ENCODE measurements at regions not wholly inside any gene's neighbourhood (a gene's known extent, or its start where the extent isn't known, plus 50 kb on each side); places are given as distances from the start of the nearest gene placed in this dataset.
A peak's percentile ranks its signal among the peaks of the same experiment; 100 is the strongest.

DNA sequence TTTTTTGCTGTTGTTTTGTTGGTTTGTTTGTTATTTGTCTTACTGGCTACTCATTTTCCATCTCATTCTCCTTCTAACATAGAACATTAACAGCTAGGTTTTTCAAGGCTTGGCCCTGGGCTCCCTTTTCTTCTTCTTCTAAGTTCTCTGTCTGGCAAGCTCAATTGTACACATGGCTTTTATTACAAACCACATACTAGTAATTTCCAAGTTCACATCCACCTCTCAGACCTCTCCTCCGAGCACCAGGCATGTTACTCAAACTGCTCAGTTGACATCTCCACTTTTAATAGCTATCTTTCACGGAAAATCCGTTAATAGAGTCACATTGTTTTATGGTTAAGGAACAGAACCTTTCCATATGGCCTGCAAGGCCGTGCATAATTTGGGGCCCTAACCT lies 736.9 kb upstream of the ADAMTS5 start:
- DNase-seq (ENCODE audit: low read depth), result no peak
- TF ChIP-seq, protein P1, sequence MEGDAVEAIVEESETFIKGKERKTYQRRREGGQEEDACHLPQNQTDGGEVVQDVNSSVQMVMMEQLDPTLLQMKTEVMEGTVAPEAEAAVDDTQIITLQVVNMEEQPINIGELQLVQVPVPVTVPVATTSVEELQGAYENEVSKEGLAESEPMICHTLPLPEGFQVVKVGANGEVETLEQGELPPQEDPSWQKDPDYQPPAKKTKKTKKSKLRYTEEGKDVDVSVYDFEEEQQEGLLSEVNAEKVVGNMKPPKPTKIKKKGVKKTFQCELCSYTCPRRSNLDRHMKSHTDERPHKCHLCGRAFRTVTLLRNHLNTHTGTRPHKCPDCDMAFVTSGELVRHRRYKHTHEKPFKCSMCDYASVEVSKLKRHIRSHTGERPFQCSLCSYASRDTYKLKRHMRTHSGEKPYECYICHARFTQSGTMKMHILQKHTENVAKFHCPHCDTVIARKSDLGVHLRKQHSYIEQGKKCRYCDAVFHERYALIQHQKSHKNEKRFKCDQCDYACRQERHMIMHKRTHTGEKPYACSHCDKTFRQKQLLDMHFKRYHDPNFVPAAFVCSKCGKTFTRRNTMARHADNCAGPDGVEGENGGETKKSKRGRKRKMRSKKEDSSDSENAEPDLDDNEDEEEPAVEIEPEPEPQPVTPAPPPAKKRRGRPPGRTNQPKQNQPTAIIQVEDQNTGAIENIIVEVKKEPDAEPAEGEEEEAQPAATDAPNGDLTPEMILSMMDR (conservative IDR thresholded peaks at IDR 0.05; ENCODE audit: low read depth, low read length), result no peak
- no peak overlapping the region for H3K4me3 ChIP-seq (ENCODE audit: low read depth, low read length)

DNA sequence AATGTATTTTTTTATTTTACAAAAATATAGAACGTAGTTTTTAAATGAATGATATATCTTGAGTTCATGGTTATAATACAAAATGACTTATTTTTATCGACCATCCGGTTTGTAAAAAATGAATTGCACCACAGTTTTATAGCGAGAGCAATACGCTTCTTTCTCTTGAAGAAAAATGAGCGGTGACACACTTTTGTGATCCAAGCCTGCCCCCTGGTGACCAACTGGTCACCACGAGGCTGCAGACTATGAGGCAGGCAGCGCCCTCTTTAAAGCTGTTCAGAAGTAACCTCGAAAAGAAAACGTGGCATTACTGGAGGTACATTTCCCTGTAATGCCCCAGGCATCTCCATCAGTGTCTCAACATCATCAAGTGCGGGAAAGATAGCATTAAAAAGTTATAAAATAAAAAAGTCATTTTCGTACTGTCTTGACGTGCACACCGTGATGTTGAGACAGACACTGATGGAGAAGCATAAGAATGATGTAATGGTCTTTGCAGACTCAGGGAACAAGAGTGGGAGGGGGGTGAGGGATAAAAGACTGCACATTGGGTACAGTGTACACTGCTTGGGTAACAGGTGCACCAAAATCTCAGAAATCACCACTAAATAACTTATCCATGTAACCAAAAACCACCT lies 734.2 kb upstream of the ADAMTS5 start:
- DNase-seq (ENCODE audit: low read depth), result peak; percentile 92
- TF ChIP-seq, protein P1 (conservative IDR thresholded peaks at IDR 0.05; ENCODE audit: low read depth, low read length), result peak; percentile 95
- H3K4me3 ChIP-seq (ENCODE audit: low read depth, low read length), result peak overlapping the region; percentile 16

DNA sequence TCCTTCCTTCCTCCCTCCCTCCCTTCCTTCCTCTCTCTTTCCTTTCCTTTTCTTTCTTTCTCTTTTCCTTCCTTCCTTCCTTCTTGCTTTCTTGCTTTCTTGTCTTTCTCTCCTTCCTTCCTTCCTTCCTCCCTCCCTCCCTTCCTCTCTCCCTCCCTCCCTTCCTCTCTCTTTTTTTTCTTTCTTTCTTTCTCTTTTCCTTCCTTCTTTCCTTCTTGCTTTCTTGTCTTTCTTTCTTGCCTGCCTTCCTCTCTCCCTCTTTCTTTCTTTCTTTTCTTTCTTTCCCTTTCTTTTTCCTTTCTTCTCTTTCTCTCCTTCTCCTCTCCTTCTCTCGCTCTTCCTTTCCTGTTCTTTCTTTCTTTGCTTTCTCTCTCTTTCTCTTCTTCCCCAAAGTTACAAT lies 728.4 kb upstream of the ADAMTS5 start:
- TF ChIP-seq, protein P1 (conservative IDR thresholded peaks at IDR 0.05; ENCODE audit: low read depth, low read length), result no peak
- H3K4me3 ChIP-seq (ENCODE audit: low read depth, low read length), result no peak overlapping the region
- no peak for DNase-seq (ENCODE audit: low read depth)

DNA sequence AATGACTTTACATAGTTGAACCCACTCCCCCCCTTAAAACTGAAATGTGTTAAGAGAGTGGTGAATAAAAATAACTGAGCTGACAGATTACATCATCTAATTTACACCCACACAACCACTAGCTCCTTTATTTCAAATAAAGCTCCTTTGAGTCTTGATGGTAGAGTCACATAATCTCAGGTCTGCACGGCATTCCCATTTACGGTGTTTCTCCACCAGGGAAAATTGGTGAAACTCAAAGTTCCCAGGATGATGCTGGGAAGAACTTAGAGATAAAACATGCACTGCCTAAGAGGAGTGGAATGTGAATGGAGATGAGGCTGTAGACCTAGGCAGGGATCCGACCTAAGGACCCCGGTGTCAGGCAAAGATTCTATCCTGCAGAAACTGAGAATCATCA lies 727.8 kb upstream of the ADAMTS5 start:
- TF ChIP-seq, protein P1 (conservative IDR thresholded peaks at IDR 0.05; ENCODE audit: low read depth, low read length), result no peak
- no peak overlapping the region for H3K4me3 ChIP-seq (ENCODE audit: low read depth, low read length)
- no peak for DNase-seq (ENCODE audit: low read depth)

DNA sequence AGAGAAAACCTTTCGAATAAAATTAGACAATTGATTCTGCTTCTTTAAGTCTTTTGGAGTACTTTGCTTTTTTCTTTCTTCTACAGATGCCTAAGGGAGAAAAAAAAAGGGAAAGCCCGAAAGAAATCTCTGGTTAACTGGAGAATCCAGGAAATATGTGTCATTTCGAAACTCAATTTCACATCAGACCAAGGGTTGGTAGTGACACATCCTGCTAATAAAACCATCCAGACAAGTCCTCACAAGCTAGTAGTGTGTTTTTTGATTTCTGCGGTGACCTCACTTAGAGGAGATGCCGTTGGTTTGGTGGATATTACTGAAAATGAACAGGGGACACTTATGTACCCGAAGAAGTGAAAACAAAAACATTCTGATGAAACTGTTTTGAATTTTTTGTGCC lies 726.5 kb upstream of the ADAMTS5 start:
- no peak overlapping the region for H3K4me3 ChIP-seq (ENCODE audit: low read depth, low read length)
- DNase-seq (ENCODE audit: low read depth), result peak; percentile 58
- TF ChIP-seq, protein P1 (conservative IDR thresholded peaks at IDR 0.05; ENCODE audit: low read depth, low read length), result no peak

DNA sequence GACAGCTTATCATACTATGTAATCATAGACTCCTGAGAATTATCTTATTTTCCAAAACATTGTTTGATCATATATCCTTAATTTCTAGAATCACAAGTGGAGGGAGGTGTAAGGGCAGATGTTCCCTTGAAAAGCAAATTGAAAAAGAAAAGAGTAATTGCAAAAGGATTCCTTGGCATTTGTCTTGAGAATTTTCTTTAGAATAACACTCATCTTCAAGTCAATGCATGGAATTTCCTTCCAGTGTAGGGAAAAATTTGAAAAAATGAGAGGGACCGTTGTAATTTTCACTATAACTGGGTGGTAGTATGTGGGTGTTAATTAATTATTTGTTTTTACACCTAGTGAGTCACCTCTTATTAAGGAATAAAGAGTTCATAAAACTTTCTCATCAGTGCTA lies 724.6 kb upstream of the ADAMTS5 start:
- no peak for DNase-seq (ENCODE audit: low read depth)
- TF ChIP-seq, protein P1 (conservative IDR thresholded peaks at IDR 0.05; ENCODE audit: low read depth, low read length), result no peak
- no peak overlapping the region for H3K4me3 ChIP-seq (ENCODE audit: low read depth, low read length)

DNA sequence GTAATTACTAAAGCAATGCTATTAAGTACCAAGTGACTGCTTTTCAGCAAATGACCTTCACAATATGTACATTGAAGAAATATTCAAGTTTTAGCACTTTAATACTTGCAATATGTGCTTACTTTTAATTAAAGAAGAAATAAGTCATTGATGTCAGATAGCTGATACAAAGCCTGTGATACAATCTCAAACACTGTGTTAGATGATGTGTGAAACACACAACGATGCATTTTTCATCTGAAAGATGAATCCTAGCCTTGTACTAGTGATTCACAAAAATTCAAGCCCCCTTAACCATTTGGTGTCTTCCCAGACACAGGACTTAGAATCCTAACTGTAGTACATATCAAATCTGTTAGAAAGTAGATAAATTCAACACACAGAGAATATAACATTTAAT lies 724.1 kb upstream of the ADAMTS5 start:
- no peak overlapping the region for H3K4me3 ChIP-seq (ENCODE audit: low read depth, low read length)
- no peak for DNase-seq (ENCODE audit: low read depth)
- TF ChIP-seq, protein P1 (conservative IDR thresholded peaks at IDR 0.05; ENCODE audit: low read depth, low read length), result no peak

Data from choroid plexus epithelial cell (primary cell).